GM21528 (cell line): ENCODE measurements at regions not wholly inside any gene's neighbourhood (a gene's known extent, or its start where the extent isn't known, plus 50 kb on each side); places are given as distances from the start of the nearest gene placed in this dataset.

Experiments
- ATAC-seq: cut with Tn5 transposase; IDR thresholded peaks from one replicate; pipeline ENCODE4 v1.9.1; 2021; ENCODE audit warnings: mild to moderate bottlenecking, moderate library complexity; ENCODE audit not compliant: unreplicated experiment, low FRiP score

- ATAC-seq: no peak
These were observed 604.3 kb downstream of the TAFA4 start for GRCh38 chr3:68328049-68328448.

DNA sequence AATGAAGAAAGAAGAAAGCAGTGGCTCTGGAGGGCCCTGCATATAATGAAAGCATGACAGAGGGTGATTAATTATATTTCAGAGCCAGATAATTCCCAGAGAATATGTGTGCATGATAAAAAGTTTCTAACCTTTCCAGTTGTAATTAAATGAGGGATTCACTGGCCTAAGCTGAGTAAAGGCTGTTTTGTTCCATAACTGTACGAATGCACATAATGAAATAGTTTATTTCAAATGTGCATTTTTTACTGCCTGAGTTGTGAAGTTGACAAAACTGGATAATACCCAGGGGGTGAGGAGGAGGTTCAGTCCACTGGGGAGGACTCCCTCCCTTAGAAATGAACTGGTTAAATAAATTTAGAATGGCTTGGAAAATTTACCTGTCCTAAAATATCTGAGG is 616.4 kb downstream of the TAFA4 start:
- no peak for ATAC-seq

DNA sequence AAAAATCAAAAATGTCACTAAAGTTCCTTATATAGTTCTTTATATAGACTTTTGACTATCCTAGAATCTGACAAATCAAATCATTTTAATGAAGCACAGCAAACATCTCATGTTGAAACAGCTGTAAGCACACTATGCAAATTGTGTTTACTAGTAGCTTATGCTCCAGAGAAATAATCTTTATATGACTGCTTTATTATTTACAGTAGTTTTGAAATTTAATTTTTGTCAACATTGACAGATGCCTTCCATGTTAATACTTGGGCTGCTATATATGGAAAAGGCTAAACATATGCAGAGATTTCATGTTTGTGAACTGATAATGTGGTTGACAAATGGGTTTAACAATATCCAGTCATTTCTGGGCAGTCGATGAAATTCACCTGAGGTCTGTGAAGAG is 616.8 kb downstream of the TAFA4 start:
- ATAC-seq: no peak

- no peak for ATAC-seq
These were observed 625.8 kb downstream of the TAFA4 start for GRCh38 chr3:68306571-68306970.

GRCh38 chr3:68295457-68295856 is 636.9 kb downstream of the TAFA4 start:
- ATAC-seq: no peak

GRCh38 chr3:68290333-68290732 is 635.9 kb upstream of the SUCLG2 start:
- ATAC-seq: no peak

GRCh38 chr3:68288085-68288484 is 633.7 kb upstream of the SUCLG2 start:
- ATAC-seq: no peak

DNA sequence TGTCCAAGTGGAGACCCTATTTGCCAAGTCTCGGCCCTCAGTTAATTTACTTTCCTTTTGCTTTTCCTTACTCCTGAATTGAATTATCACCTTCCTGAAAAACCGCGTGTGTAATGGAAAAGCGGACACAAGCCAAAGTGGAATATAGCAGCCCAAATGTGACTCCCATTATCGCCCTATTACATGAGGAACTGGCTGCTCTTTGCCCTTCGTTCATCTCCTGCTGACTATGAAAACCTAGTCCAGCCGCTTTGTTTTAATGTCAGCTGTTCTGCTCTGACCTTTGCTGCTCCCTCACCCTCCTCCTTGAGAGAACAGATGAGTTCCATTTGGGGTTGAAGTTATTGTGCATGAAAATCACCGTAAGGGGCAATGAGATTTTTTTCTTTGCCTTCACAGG is 632.7 kb upstream of the SUCLG2 start:
- ATAC-seq: no peak

- ATAC-seq: no peak
These were observed 619.9 kb upstream of the SUCLG2 start for GRCh38 chr3:68274286-68274685.

GRCh38 chr3:68271145-68271544 is 616.7 kb upstream of the SUCLG2 start:
- no peak for ATAC-seq

DNA sequence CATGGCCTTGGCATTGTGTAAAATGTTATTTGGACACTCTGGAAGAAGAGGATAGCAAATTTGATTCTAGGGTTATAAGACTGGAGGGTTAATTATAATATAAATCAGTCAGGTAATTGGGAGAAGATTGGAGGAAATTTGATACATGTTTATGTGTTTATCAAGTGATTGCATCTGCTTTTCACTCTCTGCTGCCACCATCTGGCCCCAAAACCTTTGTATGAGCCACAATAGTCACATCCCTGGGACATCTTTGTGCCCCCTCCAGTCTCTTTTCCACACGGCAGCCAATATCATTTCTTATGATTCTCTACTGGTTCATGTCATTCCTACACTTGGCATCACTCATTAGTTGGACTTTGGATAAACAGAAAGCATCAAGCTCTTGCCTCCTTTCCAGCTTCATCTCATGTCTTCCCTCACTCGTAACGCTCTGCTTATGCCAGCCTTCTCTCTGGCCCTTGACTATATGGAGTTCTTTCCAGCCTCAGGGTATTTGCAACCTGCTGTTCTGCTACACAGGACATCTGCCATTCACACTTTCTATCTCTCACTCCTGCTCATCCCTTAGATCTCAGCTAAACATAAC is 602.3 kb upstream of the SUCLG2 start:
- ATAC-seq: no peak

GRCh38 chr3:68249265-68249664 is 594.9 kb upstream of the SUCLG2 start:
- no peak for ATAC-seq

GRCh38 chr3:68242606-68243005 is 588.2 kb upstream of the SUCLG2 start:
- ATAC-seq: no peak

DNA sequence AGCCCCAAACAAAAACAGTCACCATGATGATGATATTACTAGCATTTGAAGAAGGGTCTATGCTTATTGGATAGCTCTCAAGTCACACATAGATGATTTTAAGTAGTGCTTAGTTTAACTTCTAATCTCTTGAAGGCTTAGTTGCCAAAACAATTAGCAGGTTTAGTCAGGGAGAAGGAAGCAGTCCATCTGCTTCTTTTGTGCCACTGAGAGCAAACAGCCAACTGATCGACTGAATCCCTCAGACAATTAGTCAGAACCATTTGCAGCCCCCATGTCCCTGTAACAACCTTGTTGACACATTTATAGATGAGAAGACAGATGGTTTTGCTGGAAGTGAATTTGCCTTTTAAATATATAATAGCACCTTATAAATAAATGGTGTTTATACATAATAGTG is 585.1 kb upstream of the SUCLG2 start:
- no peak for ATAC-seq

GRCh38 chr3:68234076-68234780 is 579.8 kb upstream of the SUCLG2 start:
- ATAC-seq: no peak

DNA sequence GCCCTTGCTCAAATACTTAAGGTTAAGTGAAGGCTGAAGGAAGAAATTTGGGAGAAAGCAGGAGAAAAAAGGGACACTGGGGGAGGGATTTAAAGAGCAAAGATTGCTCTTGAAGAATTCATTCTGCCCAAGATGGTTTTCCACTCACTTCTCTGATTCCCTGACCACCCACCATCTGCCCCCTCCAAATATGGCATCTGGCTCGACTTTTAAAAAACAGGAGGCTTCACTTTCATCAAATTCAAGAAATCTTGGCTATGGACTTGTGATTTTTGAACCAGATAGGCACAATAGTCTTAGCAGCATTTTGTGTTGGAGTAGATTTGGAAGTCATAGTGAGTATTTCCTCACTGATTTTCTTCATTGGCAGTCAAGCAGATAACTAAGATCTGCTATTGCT is 574.4 kb upstream of the SUCLG2 start:
- ATAC-seq: no peak

GRCh38 chr3:68220832-68221231 is 566.4 kb upstream of the SUCLG2 start:
- no peak for ATAC-seq

DNA sequence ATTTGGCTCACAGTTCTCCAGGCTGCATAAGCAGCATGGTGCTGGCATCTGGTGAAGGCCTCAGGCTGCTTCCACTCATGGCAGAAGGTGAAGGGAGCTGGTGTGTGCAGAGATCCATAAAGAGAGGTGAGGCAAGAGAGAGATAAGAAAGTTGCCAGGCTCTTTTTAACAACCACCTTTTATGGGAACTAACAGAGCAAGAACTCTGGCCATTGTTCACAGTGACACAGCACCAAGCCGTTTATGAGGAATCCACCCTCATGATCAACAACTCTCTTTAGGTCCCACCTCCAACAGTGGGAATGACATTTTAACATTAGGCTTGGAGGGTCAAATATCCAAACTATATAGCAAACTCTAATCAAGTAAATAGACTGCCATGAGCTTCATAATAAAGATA is 557.2 kb upstream of the SUCLG2 start:
- no peak for ATAC-seq

DNA sequence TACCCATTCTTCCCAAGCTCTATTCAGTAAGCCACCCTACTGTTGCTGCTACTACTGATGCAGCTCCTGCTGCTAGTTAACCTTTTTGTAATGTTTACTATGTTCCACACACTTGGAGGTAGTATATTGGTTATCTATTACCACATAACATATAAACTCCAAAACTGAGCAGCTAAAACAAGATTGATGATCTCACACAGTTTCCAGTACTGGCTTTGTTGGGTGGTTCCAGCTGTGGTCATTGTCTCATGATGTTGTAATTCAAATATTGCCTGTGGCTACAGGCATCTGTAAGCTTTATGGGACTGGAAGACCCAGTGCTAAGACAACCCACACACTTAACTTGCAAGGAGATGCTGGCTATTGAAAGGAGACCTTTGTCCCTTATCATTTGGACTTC is 556.2 kb upstream of the SUCLG2 start:
- no peak for ATAC-seq

- peak; percentile 74 for ATAC-seq
These were observed 552.9 kb upstream of the SUCLG2 start for GRCh38 chr3:68207327-68207726.

DNA sequence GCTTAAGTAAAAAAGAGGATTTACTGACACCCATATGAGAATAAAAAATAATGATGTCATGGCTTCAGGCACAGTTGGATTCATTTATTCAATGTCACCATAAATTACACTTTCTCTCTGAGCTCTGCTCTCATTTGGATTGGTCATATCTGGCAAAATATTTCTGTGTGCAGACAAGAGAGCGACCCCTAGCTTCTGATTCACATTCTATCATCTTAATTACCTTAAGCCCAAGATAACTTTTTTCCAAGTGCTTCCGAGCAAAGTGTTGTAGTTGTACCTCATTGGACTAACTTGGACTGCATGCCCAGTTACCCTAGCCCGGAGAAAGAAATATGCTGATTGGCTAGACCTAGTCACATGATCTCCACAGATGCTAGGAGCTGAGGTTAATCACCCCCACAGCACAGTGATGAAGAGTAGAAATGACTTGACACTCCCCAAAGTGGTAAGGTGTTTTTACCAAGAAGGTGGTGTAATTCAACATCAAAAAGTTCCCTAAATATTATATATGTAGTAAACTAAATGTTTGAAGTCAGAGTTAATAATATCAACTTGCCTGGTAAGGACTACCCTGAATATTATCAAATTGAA is 552.2 kb upstream of the SUCLG2 start:
- ATAC-seq: no peak

DNA sequence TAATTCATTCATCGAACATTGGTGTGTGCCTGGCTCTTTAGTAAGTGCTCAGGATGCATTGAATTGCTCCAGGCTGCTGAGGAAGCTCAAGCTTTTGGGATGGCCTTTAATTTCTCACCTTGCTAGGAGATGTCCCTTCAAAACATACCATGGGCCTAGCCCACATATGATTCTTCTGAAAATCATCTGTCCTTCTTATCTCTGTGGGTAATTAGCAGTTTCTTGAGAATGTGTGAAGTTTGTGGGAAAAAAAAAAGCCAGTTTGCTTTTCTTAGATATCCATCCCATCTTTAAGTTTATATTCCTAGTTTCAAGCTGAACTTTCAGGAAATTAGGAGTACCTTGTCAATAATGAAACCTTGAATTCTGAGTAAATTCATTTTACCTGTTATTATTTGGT is 532.3 kb upstream of the SUCLG2 start:
- no peak for ATAC-seq
